ENCODE measurements at regions not wholly inside any gene's neighbourhood (a gene's known extent, or its start where the extent isn't known, plus 50 kb on each side); places are given as distances from the start of the nearest gene placed in this dataset.

- Histone ChIP-seq H2AFZ (replicated peaks) (no peak overlapping the region), H3K9me3 (ENCODE audit: low read depth) (no peaks in the 10 kb centered on the region), H3K4me3 (no peak overlapping the region), H3K4me1 (no peaks in the 10 kb centered on the region), H3K27ac (no peak overlapping the region), H3F3A (ENCODE audit: low read depth) (no peaks in the 10 kb centered on the region), H3K4me2 (no peak overlapping the region), H4K20me1 (ENCODE audit: low read depth) (no peaks in the 10 kb centered on the region), H3K27me3 (no peaks in the 10 kb centered on the region), H3K9ac (no peak overlapping the region), H3K36me3 (no peaks in the 10 kb centered on the region), H3K79me2 (ENCODE audit: low read depth) (no peaks in the 10 kb centered on the region)
- no peak for DNase-seq (ENCODE audit: low spot score)
- TF ChIP-seq EZH2phosphoT487 (IDR thresholded peaks at IDR 0.05) (no peak), CTCF (IDR thresholded peaks at IDR 0.05) (no peak), EZH2 (IDR thresholded peaks at IDR 0.05) (no peak)
- H3K36me3 Mint-ChIP-seq: no peaks in the 10 kb centered on the region
- H3K27ac Mint-ChIP-seq: no peak overlapping the region
- no peaks in the 10 kb centered on the region for H3K4me1 Mint-ChIP-seq
- peaks cover 5% of the 10 kb centered on the region for H3K27me3 Mint-ChIP-seq (ENCODE audit: insufficient read depth, low read depth)
- no peak overlapping the region for H3K4me3 Mint-ChIP-seq
- peaks cover 5% of the 10 kb centered on the region for H3K9me3 Mint-ChIP-seq
Observed at GRCh38 chr4:24675721-24676389, 91.5 kb upstream of the DHX15 start.

DNA sequence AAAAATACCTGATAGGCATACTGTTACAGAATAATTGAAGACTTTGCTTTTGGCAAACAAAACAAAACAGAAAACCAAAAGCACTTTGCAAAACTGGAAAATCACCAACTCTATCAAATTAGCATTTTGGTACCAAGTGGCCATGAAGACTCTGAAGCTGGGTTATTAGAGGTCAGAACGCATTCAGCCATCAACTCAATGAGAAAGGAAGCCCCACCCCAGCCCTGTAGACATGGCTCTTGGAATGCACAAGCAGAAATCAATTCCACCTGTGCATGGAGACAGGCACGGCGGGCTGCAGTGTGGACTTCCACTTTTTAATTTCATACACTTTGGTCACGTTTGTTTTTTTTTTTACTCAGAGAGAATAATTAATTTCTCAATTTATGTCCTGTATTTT, 93.6 kb upstream of the DHX15 start:
- H3K9me3 Mint-ChIP-seq: peaks cover 5% of the 10 kb centered on the region
- Histone ChIP-seq H3K27ac (no peak overlapping the region), H3K4me3 (no peak overlapping the region), H3K27me3 (no peaks in the 10 kb centered on the region), H3K79me2 (ENCODE audit: low read depth) (no peaks in the 10 kb centered on the region), H3K9me3 (ENCODE audit: low read depth) (no peaks in the 10 kb centered on the region), H3K4me1 (no peaks in the 10 kb centered on the region), H4K20me1 (ENCODE audit: low read depth) (no peaks in the 10 kb centered on the region), H3K9ac (no peak overlapping the region), H2AFZ (replicated peaks) (no peak overlapping the region), H3K36me3 (no peaks in the 10 kb centered on the region), H3F3A (ENCODE audit: low read depth) (no peaks in the 10 kb centered on the region), H3K4me2 (no peak overlapping the region)
- TF ChIP-seq CTCF (IDR thresholded peaks at IDR 0.05): no peak
- TF ChIP-seq EZH2phosphoT487 (IDR thresholded peaks at IDR 0.05): no peak
- TF ChIP-seq EZH2 (IDR thresholded peaks at IDR 0.05): no peak
- H3K4me3 Mint-ChIP-seq: no peak overlapping the region
- H3K36me3 Mint-ChIP-seq: no peaks in the 10 kb centered on the region
- no peak for DNase-seq (ENCODE audit: low spot score)
- H3K4me1 Mint-ChIP-seq: peaks cover 3% of the 10 kb centered on the region
- no peak overlapping the region for H3K27ac Mint-ChIP-seq
- H3K27me3 Mint-ChIP-seq (ENCODE audit: insufficient read depth, low read depth): peaks cover 4% of the 10 kb centered on the region

DNA sequence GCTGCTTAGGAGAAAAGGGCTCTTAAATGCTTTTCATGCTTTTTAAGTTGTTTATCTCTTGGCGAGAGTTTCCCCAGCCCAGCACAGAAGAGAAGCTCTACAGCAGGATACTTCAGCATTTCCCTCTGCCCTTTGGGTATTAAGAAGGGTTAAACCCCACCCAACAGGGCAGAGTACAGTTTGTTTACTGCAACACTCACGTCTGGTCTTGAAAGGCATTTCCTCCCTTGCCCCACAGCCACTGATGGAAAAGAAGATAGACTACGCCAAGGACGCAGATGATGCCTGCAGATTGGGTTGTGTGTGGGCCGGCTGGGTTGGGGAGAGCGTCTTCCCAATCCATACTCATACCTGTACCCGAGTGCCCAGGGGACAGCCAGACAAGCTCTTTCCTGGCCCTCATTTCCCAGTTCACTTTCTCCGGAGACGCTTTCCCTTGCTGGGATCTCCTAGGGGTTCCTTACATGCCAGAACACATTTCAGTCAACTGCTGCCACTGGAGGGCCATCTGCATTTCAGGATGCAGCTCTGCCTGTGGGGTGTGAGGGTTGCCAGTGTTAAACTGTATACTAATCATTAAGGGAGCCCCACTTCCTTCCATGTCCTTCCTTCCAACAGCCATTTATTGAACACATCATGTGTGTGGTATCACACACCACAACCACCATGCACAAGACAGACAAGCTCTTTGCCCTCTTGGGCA, 96.5 kb upstream of the DHX15 start:
- Mint-ChIP-seq H3K4me1 (peaks cover 3% of the 10 kb centered on the region), H3K36me3 (no peaks in the 10 kb centered on the region), H3K27me3 (ENCODE audit: insufficient read depth, low read depth) (peaks cover 4% of the 10 kb centered on the region), H3K4me3 (no peak overlapping the region), H3K9me3 (peaks cover 5% of the 10 kb centered on the region), H3K27ac (no peak overlapping the region)
- Histone ChIP-seq H3K9ac (no peak overlapping the region), H3K79me2 (ENCODE audit: low read depth) (no peaks in the 10 kb centered on the region), H3K27ac (no peak overlapping the region), H4K20me1 (ENCODE audit: low read depth) (no peaks in the 10 kb centered on the region), H3K4me2 (no peak overlapping the region), H3K36me3 (no peaks in the 10 kb centered on the region), H3K4me3 (no peak overlapping the region), H3F3A (ENCODE audit: low read depth) (no peaks in the 10 kb centered on the region), H3K27me3 (no peaks in the 10 kb centered on the region), H3K4me1 (no peaks in the 10 kb centered on the region), H2AFZ (replicated peaks) (peak overlapping the region; percentile 50), H3K9me3 (ENCODE audit: low read depth) (no peaks in the 10 kb centered on the region)
- TF ChIP-seq EZH2phosphoT487 (IDR thresholded peaks at IDR 0.05) (no peak), EZH2 (IDR thresholded peaks at IDR 0.05) (no peak), CTCF (IDR thresholded peaks at IDR 0.05) (no peak)
- no peak for DNase-seq (ENCODE audit: low spot score)
